Stimulated activated CD4-positive, alpha-beta T cell treated with anti-CD3 and anti-CD28 coated beads, Interleukin-12 subunit alpha, Interleukin-12 subunit beta, amount 100 ng/mL, for 24 hours (primary cell): ENCODE measurements at regions not wholly inside any gene's neighbourhood (a gene's known extent, or its start where the extent isn't known, plus 50 kb on each side); places are given as distances from the start of the nearest gene placed in this dataset.
"Not testable (repeated sequence)": the region's sequence is repeated elsewhere in the genome, so short reads cannot be mapped to it uniquely, and the experiment has no call there.

ENCODE experiments used
- DNase-seq, 2 experiments: peaks; one replicate each; pipeline ENCODE4 v3.0.0-alpha.2; 2020; ENCODE audit warnings: low read depth in 2 of 2

- DNase-seq = no peak
Measured at GRCh38 chr1:148357037-148357436, 126.1 kb downstream of the PPIAL4G start.

GRCh38 chr1:148355976-148356375 lies 127.1 kb downstream of the PPIAL4G start:
- no peak for DNase-seq

- DNase-seq = no peak
Measured at GRCh38 chr1:148354913-148355308, 128.2 kb downstream of the PPIAL4G start.

- DNase-seq = no peak
Measured at GRCh38 chr1:148354284-148354912, 128.7 kb downstream of the PPIAL4G start.

- DNase-seq = peak in 1 of 2 experiments; percentile 15
Measured at GRCh38 chr1:148353461-148354283, 129.4 kb downstream of the PPIAL4G start.

GRCh38 chr1:148352470-148353053 lies 130.5 kb downstream of the PPIAL4G start:
- no peak for DNase-seq

- DNase-seq = no peak
Measured at GRCh38 chr1:148347781-148348180, 135.3 kb downstream of the PPIAL4G start.

GRCh38 chr1:148345659-148346151 lies 137.4 kb downstream of the PPIAL4G start:
- DNase-seq = not testable (repeated sequence)

GRCh38 chr1:148344651-148345050 lies 138.5 kb downstream of the PPIAL4G start:
- not testable (repeated sequence) for DNase-seq

GRCh38 chr1:148341729-148342128 lies 141.4 kb downstream of the PPIAL4G start:
- DNase-seq = not testable (repeated sequence)

GRCh38 chr1:148336121-148336918 lies 146.8 kb downstream of the PPIAL4G start:
- not testable (repeated sequence) for DNase-seq

GRCh38 chr1:148334339-148335130 lies 148.6 kb downstream of the PPIAL4G start:
- DNase-seq = peak; percentile 66 to 73

GRCh38 chr1:148333875-148334338 lies 149.2 kb downstream of the PPIAL4G start:
- peak in 1 of 2 experiments; percentile 15 for DNase-seq

- DNase-seq = no peak
Measured at GRCh38 chr1:148328884-148329283, 154.2 kb downstream of the PPIAL4G start.

- not testable (repeated sequence) for DNase-seq
Measured at GRCh38 chr1:148325031-148325430, 158.1 kb downstream of the PPIAL4G start.

GRCh38 chr1:148324465-148324864 lies 158.6 kb downstream of the PPIAL4G start:
- not testable (repeated sequence) for DNase-seq

GRCh38 chr1:148320079-148320478 lies 163.0 kb downstream of the PPIAL4G start:
- DNase-seq = not testable (repeated sequence)

- no peak for DNase-seq
Measured at GRCh38 chr1:148318904-148319242, 164.2 kb downstream of the PPIAL4G start.

GRCh38 chr1:148318123-148318903 lies 164.8 kb downstream of the PPIAL4G start:
- peak; percentile 16 to 62 for DNase-seq
